HG02840 (cell line): ENCODE measurements at regions not wholly inside any gene's neighbourhood (a gene's known extent, or its start where the extent isn't known, plus 50 kb on each side); places are given as distances from the start of the nearest gene placed in this dataset.
"Not testable (repeated sequence)": the region's sequence is repeated elsewhere in the genome, so short reads cannot be mapped to it uniquely, and the experiment has no call there.

Experiments used
- ATAC-seq: cut with Tn5 transposase; IDR thresholded peaks from one replicate; pipeline ENCODE4 v1.9.1; 2021; ENCODE audit warnings: mild to moderate bottlenecking, moderate library complexity, moderate number of reproducible peaks; ENCODE audit not compliant: unreplicated experiment, low FRiP score

DNA sequence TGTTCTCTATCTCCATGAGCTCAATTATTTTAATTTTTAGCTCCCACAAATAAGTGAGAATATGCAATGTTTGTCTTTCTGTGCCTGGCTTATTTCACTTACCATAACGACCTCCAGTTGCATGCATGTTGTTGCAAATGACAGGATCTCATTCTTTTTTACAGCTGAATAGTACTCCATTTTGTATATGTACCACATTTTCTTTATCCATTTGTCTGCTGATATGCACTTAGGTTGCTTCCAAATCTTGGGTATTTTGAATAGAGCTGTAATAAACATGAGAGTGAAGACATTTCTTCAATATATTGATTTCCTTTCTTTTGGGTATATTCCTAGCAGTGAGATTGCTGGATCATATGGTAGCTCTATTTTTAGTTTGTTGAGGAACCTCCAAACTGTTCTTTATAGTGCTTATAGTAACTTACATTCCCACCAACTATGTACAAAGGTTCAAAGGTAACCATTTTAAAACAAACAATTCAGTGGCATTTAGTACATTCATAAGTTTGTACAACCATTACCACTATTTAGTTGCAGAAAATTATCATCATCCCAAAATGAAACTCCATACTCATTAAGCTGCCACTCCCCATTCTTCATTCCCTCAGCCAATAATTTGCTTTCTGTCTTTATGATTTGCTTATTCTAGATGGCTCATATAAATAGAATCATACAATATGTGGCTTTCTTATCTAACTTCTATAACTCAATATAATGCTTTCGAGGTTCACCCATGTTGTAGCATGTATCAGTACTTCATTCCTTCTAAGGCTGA lies 255.9 kb upstream of the NFIA start:
- ATAC-seq = no peak

DNA sequence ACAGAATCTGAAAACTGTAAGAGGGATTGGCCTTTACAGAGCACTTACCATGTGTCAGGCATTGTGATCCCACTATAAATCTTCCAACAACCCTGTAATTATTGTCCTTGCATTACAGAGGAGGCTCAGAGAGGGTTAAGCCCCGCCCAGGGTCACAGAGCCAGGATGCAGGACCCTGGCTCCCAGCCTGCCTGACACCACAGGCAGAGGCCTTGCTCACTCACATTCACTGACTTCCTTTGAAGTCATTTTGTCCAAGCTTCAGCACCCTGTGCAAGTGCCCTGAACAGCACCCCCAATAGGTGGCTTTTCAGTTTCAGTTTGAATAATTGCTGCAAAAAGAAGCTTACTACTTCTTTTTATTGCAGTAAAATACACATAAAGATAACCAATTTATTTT lies 256.8 kb upstream of the NFIA start:
- no peak for ATAC-seq

DNA sequence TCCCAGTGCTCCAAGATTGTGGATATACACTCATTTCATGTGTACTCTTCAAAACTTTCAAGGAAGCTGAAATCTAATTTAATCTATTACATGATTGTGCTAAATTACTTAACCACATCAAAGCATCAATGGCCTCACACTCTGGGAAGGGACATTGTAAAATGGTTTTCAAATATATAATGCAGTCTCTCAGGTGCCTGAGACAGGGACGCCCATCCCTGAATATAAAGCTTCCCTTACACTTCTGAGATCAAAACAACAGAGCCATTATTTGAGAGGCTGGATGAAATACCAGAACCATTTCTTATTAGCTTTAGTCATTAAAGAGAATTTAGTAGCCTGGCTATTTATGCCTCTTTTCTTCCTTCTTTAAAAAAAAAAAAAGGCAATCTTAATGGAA lies 259.2 kb upstream of the NFIA start:
- ATAC-seq = no peak

DNA sequence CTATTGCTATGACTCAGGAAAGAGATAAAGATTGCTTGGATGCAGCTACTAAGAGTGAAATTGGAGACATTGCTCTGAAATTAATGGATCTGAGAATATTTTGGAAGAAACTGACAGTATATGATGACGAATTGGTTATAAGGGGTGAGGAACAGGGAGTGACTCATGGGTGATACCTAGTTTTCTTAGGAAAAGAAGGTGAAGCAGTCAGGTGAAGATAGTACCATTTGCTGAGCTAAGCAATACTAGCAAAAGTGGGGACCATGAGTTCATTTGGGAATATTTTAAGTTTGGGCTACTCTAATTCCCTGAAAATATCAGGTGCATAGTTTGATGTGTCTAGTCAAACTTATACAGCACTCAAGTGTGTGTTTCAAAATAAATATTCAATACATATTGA lies 260.1 kb upstream of the NFIA start:
- no peak for ATAC-seq

DNA sequence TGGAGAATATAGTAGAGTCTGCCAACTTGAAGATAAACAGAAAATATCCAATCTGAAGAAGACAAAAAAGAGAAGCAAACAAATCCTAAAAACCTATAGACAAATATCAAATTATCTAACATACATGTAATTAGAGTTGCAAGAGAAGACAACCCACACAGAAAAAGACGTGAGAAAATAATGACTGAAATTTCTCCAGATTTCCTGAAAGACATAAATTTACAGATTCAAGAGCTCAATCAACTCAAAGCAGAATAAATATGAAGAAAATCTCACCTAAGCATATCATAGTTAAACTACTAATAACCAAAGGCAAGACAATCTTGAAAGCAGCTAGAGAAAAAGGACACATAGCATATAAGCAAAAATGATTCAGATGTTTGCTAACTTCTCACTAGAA lies 261.2 kb upstream of the NFIA start:
- no peak for ATAC-seq

DNA sequence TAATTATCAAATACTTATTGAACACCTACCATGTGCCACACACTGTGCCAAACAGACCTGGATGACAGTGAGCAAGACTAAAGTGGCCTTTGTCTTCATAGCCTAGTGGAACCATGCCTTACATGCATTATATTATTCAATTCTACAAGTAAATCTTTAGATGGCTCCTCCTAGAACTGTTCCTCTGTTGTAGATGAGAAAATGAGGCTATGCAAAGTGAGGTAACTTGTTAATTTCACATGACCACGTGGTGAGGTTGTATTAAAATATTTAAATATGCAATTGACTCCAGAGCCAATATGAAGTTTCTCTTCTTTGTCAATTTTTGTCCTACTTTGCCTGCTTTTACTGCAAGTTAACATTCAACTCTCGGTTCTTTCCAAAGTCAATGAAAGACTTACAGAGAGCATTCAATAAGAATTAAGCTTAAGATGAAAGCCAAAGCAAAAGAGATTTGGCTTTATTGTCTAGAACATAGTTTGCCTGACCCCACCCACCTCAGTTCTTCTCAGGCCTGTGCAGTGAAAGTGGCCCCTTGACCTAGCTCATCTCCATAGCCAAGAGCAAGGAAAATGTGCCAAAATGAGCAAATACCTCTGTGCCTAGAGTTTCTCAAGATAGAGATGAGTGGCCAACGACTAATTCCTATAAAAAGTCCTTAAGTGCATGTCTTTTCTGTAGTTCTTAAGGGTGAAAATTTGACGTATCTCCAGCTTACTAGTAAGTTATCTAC lies 263.2 kb upstream of the NFIA start:
- no peak for ATAC-seq

DNA sequence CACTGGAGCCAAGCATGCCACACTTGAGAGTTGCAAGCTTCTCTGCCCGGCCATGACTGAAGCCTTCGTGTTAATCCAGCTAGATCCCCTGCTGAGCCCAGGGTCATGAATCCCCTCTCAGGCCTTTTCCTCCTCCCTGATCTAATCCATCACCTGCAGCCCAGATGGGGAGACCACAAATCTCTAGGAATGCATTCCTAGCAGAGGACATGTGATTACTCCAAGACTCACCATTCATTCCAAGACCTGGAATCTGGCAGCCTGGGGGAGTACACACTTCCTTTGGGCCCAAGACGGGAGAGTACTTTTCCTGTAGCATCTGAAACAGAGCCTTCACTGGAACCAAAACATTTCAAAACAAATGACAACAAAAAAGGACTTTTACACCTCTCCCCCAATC lies 269.3 kb upstream of the NFIA start:
- ATAC-seq = no peak

DNA sequence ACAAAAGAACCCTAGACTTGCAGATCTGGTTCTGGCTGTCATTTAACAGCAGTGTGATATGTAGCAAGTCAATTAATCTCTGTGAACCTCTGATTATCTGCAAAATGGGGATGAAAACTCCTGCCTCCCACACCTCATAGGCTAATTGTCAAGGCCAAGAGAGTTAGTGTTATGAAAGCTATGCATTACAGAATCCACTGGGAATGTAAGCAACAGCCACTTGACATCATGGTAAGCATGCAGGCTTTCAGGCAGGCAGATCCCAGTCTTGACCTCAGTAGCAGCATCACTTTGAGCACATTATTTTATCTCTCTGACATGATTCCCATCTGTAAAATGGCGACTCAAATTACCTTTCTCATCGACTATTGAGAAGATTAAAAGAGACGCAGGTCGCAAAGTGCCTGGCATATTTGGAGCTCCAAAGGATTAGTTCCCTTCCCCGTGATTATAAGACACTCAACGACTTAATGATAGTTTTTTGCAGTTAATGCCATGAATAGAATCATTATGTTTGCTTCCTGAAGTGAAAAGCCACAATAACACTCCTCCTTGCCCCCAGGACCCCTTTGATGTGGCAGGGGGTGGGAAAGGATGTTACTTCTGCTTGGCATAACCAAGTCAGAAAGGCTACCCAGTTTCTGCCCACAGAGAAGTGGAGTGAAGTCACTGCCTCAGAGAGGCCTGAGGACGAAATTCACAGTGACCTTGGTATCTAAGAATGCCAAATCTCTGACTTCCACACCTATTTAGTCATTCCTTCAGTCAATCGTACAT lies 273.0 kb upstream of the NFIA start:
- no peak for ATAC-seq

DNA sequence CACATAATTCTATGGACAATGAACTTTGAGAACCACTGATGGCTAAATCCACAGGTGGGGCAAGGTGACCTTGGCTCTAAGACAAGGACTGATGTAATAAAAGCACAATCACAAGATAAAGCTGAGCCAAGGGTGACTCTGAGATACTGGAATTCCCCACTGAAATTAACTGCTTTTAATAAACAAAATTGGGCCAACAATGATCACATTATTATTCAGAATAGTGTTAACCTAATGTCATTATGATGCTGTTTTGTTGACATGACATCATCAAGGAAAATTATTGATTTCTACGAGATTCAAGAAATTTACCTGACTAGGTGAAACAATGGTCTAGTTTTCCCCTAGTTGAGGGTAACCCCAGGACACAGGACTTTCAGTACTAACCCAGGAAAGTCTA lies 273.7 kb upstream of the NFIA start:
- ATAC-seq = no peak

DNA sequence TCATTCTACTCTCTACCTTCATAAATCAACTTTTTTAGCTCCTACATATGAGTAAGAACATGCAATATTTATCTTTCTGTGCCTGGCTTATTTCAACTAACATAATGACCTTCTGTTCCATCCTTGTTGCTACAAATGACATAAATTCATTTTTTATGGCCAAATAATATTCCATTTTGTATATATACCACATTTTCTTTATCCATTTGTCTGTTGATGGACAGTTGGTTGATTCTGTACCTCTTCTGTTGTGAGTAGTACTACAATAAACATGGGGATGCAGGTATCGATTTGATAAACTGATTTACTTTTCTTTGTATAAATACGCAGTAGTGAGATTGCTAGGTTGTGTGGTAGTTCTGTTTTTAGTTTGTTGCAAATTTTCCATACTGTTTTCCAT lies 279.5 kb upstream of the NFIA start:
- no peak for ATAC-seq

DNA sequence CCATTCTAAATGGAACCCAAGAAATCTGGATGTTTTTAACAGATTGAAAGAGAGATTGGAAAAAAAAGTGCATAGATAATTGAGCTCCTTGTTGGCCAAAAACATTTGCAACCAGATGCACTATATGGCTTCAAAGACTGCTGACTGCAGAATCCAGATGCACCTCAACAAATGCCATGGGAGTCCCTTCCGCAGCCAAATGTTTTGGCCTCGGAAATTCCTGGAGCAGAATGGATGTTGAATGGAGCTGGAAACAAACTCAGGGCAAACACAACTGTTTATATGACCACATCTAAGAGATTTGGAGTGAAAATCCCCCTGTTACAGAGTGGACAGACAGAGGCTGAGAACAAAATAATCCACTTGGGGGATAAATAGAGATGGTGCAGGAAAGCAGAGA lies 285.0 kb upstream of the NFIA start:
- no peak for ATAC-seq

DNA sequence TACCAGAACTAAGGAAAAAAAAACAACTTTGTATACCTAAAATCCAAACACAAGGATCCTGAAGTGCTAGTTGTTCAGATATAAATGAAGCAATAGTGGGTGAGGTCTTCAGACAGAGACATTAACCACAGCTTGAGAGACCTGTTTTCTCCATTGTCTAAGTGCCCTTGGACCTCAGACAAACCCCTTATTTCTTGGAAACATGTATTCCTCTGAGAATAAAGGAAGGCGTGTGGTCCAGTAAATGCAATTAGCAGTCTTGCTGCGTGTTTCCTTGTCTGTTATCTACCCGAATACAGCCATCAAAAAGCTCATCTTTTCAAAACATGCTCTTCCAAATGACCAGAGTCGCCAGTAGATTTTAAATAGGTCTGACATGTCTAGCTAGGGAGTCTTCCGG lies 291.1 kb upstream of the NFIA start:
- no peak for ATAC-seq

DNA sequence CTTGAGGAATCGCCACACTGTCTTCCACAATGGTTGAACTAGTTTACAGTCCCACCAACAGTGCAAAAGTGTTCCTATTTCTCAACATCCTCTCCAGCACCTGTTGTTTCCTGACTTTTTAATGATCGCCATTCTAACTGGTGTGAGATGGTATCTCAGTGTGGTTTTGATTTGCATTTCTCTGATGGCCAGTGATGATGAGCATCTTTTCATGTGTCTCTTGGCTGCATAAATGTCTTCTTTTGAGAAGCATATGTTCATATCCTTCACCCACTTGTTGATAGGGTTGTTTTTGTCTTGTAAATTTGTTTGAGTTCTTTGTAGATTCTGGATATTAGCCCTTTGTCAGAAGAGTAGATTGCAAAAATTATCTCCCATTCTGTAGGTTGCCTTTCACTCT lies 309.3 kb upstream of the NFIA start:
- ATAC-seq = not testable (repeated sequence)

DNA sequence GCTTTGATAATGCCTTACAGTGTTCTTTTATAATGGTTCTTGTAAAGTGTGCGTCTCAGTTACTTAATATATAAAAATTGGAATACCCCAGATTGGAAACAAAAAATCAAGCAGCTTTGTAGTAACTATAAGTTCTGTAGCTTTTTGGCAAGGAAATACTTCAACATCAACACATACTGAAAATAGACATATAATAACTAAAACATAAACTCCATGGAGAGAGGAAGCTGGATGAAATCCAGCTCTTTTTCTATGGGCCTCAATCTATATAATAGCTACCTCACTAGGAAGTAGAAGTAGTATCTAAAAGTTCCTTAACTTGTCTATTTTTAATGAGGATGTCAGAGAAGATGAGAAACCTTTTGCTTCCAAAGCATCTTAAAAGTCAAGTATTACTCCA lies 313.3 kb upstream of the NFIA start:
- no peak for ATAC-seq

DNA sequence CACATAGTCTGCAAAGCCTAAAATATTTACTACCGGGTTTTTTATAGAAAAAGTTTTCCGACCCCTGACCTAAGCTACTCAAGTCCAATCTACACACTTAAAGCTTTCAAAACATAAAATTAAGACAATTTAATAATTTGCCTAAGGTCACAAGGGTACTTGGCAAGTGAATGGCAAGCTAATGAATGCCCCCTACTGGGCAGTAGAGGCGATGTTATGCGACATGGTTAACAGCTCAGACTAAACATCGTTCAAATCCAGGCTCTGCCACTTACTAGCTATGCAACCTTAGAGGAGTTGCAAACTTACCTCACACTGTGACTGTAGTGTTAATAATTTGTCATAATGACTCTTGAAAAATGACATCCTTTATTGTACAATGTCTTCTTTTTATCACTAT lies 317.2 kb upstream of the NFIA start:
- ATAC-seq = no peak

DNA sequence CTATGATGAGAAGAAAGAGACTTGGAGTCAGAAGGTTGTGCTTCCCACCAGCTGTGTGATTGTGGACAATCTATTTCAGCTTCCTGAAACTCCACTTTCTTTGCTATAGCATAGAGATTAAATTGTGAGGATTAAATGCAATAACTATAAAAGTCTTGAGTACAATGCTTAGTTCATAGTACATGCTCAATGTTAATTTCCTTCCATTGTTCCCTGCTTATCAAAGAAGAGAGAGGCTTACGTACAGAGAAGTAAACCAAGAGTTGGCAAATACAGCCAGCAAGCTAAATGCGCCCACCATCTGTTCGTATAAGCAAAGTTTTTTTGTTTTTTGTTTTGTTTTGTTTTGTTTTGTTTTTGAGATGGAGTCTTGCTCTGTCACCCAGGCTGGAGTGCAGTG lies 317.9 kb upstream of the NFIA start:
- ATAC-seq = no peak

DNA sequence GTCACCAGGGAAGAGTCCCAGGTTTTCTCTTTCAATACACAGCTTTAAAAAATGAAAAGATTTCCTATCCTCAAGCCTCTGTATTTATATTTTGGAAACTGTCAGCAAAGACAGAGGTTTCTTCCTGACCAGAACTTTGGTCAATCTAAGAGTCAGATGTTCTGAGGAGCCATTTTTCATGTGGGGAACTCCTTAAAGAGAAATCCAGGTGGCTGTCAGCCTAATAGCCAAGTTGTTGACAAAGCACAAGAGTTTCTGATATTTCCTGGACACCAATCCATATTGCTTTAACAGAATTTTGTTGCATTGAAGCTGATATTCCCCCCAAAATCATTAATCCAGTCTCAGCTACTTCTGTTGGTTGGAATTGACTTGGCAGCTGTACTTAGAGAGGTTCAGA lies 318.6 kb upstream of the NFIA start:
- no peak for ATAC-seq

DNA sequence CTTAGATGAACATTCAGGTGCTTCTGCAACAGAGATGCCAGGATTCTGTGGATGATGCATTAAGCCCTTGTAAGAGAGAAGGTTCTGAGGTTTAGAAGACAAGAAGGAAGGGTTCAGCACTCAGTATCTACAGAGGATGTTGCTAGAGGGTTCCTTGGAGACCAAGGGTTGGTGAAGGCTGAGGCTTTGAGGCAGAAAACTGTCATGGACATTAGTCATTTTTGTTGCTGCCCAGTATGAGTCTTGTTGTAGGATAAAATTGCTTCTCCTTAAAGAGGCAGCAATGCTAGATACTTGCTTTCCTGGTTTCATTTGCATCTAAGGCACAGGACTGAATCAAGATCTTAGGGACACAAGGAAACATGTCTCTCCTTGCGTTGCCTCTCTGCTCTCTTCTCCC lies 319.4 kb upstream of the NFIA start:
- no peak for ATAC-seq

DNA sequence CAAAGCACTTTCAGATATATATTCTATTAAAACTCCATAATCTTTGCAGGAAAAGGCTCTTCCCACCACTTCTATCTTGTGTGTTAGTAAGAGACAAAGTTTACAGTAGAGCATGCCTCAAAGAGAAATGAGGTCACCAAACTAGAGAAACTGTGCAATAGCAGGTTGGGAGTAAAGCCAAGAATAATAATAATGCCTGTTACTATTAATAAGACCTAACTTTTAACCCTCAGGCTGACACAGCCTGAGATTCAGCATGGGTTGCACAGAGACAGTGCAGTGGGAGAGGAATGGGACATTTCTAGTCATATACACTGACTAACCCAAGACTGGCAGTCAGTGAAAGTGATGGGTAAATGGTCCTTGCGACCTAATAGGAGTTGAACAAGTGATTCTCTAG lies 320.2 kb upstream of the NFIA start:
- no peak for ATAC-seq

DNA sequence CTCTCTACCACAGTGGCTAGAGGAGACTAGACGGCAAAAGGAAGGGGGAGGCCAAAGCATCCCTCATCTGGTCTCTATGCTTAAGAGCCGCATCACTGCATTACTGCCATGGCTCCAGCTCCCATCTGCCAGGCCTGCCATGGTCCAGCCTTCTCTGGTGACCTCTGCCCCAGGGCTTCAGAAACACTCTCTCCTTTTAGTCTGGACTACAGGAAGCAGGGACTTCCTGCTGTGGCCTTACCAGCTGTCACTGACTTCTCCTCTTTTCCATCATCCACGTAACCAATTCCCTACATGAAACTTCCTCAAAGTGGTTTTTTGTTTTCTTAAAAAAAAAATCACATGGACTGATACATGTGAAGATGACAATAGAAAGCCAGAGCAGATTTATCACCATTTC lies 323.1 kb upstream of the NFIA start:
- no peak for ATAC-seq

DNA sequence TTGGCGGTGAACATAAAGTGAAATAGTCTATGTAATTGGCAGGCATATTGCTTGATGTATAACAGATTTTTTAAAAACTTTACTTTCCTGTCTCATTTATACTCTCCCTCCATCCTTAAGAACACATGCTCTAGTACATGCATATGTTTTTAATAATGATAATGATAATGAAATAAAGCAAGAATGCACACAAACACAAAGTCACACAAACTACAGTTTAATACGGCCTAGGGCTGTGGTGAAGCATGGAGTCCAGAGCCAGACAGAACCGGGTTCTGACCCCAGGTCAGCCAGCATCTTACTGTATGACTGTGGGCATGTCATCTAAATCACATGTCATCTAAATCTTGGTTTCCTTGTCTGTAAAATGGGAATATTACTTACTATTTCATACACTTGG lies 324.9 kb upstream of the NFIA start:
- ATAC-seq = no peak
